T-helper 1 cell (primary cell): ENCODE measurements at regions not wholly inside any gene's neighbourhood (a gene's known extent, or its start where the extent isn't known, plus 50 kb on each side); places are given as distances from the start of the nearest gene placed in this dataset.
A peak's percentile ranks its signal among the peaks of the same experiment; 100 is the strongest.

Experiments
- DNase-seq, 5 donors: peaks; one replicate each; pipeline ENCODE4 v3.0.0-alpha.2; 2012 to 2020

DNA sequence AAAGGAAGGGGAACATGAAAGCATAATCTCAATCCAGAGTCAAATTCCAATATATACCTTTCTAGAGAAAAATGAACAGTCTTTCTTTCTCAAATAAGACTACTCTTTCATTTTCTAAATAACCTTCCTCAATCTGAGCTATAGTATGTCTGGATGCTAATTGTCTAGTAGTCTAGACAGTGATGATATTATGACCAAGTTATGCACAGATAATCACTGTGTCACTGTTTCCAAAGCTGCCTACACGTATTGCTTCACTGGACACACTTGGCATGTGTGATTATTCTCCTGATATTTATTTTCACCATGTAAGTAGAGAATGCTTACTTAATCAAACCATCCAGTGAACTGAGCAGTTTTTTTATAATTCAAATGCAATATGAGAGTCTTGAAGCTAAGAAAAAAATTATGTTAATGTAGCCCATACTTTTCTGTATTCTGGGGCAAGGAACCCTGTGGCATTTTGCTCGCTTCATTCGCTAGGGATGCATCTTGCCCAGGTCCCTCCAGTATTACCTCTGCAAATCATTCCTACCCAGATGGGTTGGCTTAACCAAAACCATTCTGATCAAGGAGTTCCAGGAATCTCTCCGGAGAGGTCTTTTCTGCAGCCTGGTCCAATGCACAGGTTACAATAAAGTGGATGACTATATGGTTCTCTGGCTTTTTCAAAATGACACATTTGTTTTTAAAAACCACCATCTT, 303.1 kb upstream of the RUNX1 start:
- no peak for DNase-seq

DNA sequence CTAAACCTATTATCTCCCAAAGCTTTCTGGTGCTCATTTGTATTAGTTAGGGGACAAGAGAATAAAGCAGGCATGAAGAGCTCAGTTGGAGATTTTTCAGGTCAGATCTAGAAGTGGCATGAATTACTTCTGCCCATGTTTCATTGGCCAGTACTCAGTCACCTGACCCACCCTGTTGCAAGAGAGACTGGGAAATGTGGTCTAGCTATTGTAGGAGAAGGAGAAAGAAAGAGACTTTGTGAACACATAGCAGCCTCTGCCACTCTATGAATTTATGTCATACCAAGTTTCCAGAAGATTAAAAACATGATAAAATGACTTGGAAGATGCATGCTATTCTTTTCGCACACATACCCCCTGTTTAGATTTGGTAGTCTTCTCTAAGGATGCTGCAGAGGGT, 302.3 kb upstream of the RUNX1 start:
- DNase-seq = no peak

DNA sequence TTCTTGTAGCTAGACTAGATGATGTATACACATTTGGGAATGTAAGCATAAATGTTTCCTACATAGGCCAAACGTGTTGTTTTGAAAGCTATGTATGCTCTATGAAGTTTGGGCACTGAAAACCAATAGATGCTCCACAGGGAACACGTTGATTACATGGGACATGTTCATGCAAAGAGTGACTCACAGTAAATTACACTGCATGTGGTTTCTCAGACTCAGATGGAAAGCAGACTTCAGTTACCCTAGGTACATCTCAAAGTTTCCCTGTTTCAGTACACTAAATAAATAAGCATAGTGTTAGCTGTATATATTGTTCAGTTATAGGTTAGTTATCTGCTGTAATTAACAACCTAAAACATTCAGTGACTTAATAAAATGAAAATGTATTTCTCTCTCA, 301.9 kb upstream of the RUNX1 start:
- peak in 1 of 5 donors; percentile 46 for DNase-seq

DNA sequence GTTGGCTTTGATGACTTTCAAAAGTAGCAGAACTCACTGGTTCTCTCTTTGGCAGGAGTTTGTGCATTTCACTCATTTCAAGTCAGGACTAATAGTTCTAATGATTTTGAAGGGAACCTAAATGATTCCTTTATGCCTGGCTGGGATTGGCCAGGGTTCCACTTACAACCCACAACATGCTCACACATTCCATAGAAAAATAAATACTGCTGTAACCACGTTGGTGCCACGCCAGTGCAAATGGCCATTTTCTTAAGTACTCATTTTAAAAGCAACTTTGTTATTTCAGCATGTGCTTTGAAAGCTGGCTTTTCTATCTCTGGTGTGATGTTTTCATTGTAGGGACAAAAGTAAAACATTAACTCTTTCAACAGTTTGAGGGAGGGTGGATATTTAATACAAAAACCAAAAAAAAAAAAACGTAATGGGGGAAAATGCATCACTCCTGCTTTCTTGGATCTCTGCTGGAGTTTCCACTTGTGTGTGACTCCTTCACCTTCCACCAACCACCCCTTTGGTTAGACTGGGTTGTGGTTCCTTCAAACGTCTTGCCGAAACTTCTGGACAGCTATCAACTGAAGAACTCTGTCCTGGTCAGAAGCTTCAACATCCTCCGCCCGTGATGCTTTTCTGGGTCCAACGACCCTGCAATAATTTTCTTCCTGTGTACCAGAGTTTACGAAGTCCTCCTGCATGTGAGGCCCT, 300.4 kb upstream of the RUNX1 start:
- no peak for DNase-seq

GRCh38 chr21:35348686-35349085, 299.6 kb upstream of the RUNX1 start:
- no peak for DNase-seq

DNA sequence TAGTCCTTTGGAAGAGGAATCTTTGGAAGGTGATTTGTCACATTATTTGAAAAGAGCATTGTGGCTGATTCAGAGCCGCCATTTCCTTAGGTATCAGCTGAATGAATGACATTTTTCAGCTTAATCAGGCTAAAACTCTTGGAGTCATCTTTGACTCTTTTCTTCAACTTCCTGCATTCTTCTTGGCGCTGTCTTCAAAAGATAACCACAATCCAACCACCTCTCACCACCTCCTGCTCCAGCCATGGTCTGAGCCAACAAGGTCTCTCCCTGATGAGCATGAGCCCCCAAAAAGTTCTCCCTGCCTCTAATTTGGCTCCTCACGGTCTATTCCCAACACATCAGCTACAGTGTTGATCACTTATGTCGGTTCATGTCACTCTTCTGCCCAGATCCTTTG, 297.6 kb upstream of the RUNX1 start:
- no peak for DNase-seq

GRCh38 chr21:35345954-35346353, 296.9 kb upstream of the RUNX1 start:
- DNase-seq = no peak

DNA sequence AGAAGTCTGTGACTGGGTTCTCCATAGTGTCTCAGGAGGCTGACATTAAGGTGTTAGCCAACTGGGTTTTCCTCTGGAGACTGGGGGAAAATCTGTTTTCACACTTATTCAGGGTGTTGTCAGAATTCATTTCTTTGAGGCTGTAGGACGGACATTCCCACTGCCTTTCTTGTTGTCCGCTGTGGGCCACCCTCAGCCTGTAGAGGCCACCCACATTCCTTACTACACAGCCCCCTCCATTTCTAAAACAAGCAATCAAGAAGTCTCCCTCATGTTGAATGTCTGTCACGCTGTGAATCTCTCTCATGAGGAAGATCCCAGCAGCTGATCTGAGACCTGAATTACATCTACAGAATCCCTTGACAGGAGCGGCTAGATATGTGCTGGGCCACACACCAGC, 295.5 kb upstream of the RUNX1 start:
- DNase-seq = no peak

GRCh38 chr21:35343046-35343819, 294.1 kb upstream of the RUNX1 start:
- DNase-seq = peak in 1 of 5 donors; percentile 57

- DNase-seq = peak in 1 of 5 donors; percentile 80
Measured at GRCh38 chr21:35342440-35342839, 293.3 kb upstream of the RUNX1 start.

- no peak for DNase-seq
Measured at GRCh38 chr21:35340273-35340672, 291.2 kb upstream of the RUNX1 start.

DNA sequence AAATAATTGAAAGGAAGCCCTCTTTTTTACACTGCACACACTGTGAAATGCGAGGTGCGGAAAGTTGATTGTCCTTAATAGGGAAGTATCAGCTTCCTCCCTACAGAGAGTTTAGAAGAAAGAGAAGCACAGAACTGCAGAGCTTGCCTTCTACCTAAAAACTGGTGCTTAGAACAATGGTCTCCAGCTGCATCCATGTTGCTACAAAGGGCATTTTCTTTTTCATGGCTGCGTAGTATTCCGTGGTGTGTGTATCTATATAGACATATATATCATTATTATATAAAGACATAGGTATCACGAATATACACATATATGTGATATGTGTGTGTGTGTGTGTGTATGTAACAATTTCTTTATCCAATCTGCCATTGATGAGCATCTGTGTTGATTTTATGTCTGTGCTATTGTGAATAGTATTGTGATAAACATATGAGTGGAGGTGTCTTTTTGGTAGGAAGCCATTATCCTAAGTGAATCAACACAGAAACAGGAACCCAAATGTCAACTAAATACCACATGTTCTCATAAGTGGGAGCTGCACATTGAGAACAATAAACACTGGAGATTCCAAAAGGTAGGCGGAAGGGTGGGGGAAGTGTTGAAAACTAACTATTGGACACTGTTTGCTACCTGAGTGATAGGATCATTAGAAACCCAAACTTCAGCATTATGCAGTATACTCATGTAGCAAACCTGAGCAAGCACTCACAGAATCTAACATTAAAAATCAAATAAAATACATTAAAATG, 290.0 kb upstream of the RUNX1 start:
- no peak for DNase-seq

DNA sequence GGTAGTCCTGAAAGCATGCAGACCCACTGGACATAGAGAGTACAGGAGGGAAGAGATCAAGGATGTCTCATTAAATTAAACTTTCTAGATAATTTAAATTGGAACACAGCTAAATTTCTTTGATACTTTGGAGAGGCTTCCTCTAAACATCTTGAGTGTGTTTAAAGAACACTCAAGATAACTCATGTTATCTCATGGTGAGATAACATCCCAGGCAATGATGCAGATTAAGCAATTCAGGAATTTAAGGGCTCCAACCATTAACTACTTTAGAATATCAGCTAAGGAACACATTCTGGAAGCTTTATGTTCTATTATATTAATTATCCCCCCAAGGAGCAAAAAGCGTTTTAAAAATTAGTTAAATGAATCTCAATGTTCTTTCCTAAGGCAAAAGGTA, 289.2 kb upstream of the RUNX1 start:
- no peak for DNase-seq

- no peak for DNase-seq
Measured at GRCh38 chr21:35337573-35337972, 288.5 kb upstream of the RUNX1 start.

GRCh38 chr21:35336534-35336933, 287.4 kb upstream of the RUNX1 start:
- DNase-seq = no peak

GRCh38 chr21:35335951-35336446, 286.9 kb upstream of the RUNX1 start:
- no peak for DNase-seq

DNA sequence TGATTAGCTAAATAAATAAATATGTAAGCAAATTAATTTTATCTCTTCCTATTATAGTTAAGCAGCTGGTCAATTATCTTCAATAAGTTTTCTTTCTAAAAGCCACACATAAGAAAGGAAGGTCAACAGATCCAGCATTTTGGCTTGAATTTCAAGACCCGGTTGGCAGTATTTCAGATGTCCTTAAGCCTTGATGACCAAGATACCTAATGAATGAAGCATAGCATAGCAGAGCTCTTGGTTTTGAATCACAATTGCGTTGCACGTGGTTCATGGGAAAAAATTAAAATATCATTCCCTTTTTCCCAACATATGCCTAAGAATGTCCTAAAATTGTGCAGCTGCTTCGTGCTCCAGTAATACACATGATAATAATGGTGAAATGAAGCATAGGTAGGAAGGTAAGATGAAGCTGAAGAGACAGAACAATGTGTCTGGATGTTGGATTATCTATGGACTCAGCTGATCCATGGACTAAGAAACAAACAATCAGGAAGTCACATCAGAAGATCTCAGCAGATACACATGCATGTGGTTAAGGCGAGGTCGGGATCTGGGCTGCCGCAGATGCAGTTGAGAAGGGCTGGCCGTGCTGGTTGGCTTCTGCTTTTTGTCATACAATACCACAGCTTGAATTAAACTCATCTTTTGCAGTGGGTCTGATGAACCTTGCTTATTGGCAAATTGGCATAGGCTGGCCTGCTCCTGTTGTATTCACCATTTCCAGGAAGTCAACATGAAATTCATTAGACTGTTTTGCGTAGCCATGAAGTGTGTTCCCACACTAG, 284.9 kb upstream of the RUNX1 start:
- DNase-seq = no peak

DNA sequence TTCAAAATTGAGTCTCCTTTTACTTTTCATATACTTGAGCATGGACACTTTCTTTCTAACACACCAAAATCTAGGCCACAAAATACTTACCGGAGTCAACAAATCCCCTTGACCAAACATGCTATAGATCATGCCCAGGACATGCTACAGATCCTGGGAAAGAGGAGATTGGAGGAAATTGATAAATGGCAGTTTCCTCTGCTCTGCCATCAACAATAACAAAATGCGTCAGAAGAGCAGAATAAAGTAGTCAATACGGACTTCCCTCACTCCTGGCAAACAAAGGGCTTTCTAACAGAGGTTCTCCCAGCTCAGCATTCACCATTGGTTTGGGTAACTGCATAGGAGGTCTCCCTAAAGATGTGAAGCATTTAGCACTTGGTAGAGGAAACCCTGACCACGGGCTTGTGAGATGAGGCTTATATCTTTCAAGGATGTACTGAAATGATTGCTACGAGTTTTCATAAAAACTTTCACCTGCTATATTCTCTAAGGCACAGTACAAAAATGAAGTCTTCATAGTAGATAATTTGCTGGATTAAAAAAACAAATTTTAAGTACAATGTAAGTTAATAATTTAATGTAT, 283.8 kb upstream of the RUNX1 start:
- peak in 1 of 5 donors; percentile 8 for DNase-seq

- DNase-seq = no peak
Measured at GRCh38 chr21:35329940-35330660, 281.0 kb upstream of the RUNX1 start.

- no peak for DNase-seq
Measured at GRCh38 chr21:35328856-35329455, 279.9 kb upstream of the RUNX1 start.
